HUES48 (cell line): ENCODE measurements at regions not wholly inside any gene's neighbourhood (a gene's known extent, or its start where the extent isn't known, plus 50 kb on each side); places are given as distances from the start of the nearest gene placed in this dataset.

Experiments
- H3K27ac ChIP-seq: one replicate; pipeline ENCODE4 v1.7.0; 2013; ENCODE audit warnings: low read depth, low read length, inconsistent platforms
- H3K27me3 ChIP-seq: 2 replicates; pipeline ENCODE4 v1.6.1; 2013; ENCODE audit warnings: mild to moderate bottlenecking, low read length; ENCODE audit not compliant: control insufficient read depth, insufficient read depth
- H3K36me3 ChIP-seq: 2 replicates; pipeline ENCODE4 v1.6.1; 2013; ENCODE audit warnings: low read length; ENCODE audit not compliant: control insufficient read depth, insufficient read depth
- H3K4me1 ChIP-seq: 2 replicates; pipeline ENCODE4 v1.6.1; 2013; ENCODE audit warnings: mild to moderate bottlenecking, low read length; ENCODE audit not compliant: control insufficient read depth, insufficient read depth
- H3K4me3 ChIP-seq: 2 replicates; pipeline ENCODE4 v1.5.1; 2013; ENCODE audit warnings: mild to moderate bottlenecking, low read depth, low read length
- H3K9ac ChIP-seq: 2 replicates; pipeline ENCODE4 v1.6.1; 2013; ENCODE audit warnings: mild to moderate bottlenecking, low read depth, low read length, moderate library complexity
- H3K9me3 ChIP-seq: 2 replicates; pipeline ENCODE4 v1.6.1; 2013; ENCODE audit warnings: low read length; ENCODE audit not compliant: control insufficient read depth, insufficient read depth

DNA sequence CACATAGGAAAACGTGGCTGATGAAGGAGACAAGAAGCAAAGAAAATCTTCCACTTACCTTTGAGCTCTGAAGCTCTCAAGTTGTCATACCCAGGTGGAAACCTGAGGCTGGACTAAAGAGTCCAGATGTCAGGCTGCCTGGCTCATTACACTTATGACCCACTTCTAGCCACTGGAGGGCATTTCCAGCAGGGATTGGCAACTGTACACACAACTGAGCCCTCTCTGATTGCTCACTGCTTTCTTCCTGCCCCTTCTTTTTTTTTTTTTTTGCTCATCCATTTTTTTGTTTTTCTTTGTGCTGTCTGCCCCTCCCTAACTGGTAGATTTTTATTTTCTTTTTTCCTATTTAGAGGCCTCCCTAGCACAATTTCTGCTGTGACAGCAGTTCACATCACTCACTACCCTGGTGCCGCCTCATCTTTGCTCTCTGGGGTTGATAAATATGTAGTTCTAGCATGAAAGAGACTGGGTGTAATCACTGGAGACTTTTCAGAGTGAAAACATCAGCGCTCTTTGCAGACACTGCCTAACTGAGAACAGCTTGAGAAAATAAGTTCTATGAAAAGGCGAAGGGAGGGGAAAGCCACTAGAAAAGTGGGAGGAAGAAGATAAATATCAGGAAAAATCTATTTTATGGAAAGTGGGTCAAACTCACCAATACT lies 334.5 kb downstream of the NUF2 start:
- Histone ChIP-seq H3K27ac (no peak overlapping the region), H3K9ac (no peak overlapping the region), H3K4me3 (no peak overlapping the region), H3K9me3 (no peaks in the 10 kb centered on the region), H3K36me3 (no peaks in the 10 kb centered on the region), H3K4me1 (0 out of 2 replicates have a peak, but pooled peaks cover 5% of the 10 kb centered on the region), H3K27me3 (no peaks in the 10 kb centered on the region)

DNA sequence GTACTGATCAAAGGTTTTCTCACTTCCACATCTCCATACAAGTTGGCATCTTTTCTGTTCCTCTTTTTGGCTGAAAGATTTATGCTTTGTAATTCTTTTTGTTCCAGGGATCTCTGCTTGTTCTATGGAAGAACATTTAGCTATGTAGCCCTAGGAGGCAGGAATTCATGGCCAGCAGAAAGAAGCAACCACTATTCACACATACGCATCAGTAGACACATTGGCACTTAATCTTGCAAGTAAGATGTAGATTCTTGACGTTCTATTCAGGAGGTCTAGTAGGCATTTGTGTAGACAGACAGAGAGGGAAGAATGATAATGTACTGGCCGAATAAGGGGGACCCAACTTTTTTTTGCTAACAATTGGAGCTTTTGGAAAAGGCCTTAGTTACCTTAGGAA lies 336.0 kb downstream of the NUF2 start:
- no peak overlapping the region for H3K9ac ChIP-seq
- no peaks in the 10 kb centered on the region for H3K9me3 ChIP-seq
- H3K4me3 ChIP-seq: no peak overlapping the region
- no peaks in the 10 kb centered on the region for H3K27me3 ChIP-seq
- no peaks in the 10 kb centered on the region for H3K4me1 ChIP-seq
- H3K36me3 ChIP-seq: no peaks in the 10 kb centered on the region
- no peak overlapping the region for H3K27ac ChIP-seq

DNA sequence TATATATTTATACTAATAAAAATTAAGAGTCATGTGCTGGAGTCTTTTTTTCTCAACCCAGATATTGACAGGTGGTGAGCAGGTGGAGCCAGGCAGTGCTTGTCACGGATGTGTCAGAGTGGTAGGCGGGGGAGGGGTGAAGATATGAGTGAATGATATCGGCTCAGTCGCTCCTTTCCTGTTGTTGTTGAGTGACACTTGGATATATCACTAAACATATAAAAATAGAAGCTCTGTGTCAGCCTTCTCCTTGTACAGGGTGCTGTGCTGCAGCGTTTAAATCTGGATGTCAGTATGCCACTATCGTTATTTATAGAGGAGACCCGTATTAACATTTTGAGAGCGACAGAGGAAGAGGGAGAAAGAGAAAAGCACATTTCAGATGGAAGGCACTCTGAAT lies 339.6 kb downstream of the NUF2 start:
- no peaks in the 10 kb centered on the region for H3K27me3 ChIP-seq
- H3K4me1 ChIP-seq: no peaks in the 10 kb centered on the region
- H3K9ac ChIP-seq: no peak overlapping the region
- H3K36me3 ChIP-seq: no peaks in the 10 kb centered on the region
- H3K9me3 ChIP-seq: no peaks in the 10 kb centered on the region
- H3K4me3 ChIP-seq: no peak overlapping the region
- no peak overlapping the region for H3K27ac ChIP-seq

DNA sequence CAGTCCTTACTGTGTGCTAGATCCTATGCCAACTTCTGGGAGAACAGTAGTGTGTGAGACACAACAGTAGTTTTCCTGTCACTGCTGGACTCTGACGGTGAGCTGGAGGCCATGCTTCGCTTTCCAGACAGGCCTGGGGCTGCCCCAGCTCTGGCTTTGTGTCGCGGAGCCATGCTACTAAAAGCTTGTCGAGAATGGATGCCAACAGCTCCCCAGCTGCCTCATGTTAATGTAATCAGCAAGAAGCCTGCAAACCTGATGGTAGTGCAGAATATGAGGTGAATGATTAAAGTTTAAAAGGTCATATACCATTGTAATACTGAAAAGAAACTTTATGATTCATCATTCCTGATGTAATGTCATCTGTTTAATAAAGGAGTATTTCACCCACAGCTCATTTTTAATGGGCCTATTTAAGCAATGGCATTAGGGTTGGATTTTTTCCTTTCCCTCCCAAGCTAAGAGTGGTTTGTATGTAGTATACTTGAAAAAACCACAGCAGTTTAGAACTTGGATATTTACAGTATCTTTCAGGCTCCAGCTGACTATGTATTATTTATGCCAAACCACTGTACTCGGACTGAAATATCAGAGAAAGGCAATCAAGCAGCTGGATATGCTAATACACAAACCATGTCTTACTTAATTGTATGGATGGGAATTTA lies 343.0 kb downstream of the NUF2 start:
- Histone ChIP-seq H3K27me3 (no peaks in the 10 kb centered on the region), H3K9me3 (no peaks in the 10 kb centered on the region), H3K36me3 (no peaks in the 10 kb centered on the region), H3K4me1 (no peaks in the 10 kb centered on the region), H3K27ac (no peak overlapping the region), H3K9ac (no peak overlapping the region), H3K4me3 (no peak overlapping the region)

DNA sequence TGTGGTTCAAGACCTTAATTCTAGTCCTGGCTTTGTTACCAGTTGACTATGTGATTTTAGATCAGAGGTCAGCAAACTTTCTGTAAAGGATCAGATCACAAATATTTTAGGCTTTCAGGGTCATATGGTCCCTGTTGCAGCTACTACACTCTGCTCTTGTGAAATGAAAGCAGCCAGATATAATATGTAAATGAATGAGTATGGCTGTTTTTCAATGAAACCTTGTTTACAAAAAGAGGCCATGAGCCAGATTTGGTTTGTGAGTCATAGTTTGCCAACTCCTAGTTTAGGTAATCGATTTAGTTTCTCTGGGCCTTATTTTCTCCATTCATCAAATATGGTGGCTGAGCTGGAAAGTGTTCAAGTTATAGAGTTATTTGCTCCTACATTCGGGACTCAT lies 346.7 kb downstream of the NUF2 start:
- no peaks in the 10 kb centered on the region for H3K4me1 ChIP-seq
- H3K9me3 ChIP-seq: no peaks in the 10 kb centered on the region
- no peak overlapping the region for H3K4me3 ChIP-seq
- no peak overlapping the region for H3K9ac ChIP-seq
- H3K27me3 ChIP-seq: no peaks in the 10 kb centered on the region
- no peak overlapping the region for H3K27ac ChIP-seq
- no peaks in the 10 kb centered on the region for H3K36me3 ChIP-seq

DNA sequence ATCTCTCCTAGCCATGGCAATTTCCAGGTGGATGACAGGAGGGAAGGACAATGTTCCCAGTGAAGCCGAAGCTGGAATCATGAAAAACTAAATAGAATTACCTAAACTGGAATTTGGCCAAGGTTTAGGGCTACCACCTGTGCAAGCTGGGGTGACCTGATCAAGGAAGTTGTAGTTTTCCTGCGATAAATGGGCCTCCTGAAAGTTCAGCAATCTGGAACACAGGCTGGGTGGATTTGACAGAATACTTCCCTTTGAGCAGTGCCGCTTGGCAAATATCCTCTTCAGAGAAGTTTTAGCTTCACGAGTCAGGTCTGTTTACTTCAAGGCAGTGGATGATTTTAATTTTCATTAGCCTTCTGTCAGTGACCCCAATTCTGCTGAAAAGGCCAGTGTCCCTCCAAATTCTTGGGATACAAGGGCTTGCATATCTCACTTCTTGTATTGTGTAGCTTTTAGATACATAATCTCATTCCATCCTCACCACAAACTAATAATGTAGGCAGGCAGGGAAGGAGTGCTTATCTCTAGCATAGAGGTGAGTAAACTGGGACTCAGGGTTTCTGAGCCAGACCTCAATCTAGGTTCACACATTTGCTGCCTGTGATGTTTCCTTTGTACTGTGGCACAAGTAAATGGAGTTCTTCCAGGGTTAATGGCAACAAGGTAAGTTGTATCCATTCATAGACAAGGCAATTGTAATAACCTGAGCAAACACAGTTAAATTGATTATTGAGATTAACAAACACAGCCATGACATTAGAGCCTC lies 349.4 kb downstream of the NUF2 start:
- H3K9me3 ChIP-seq: no peaks in the 10 kb centered on the region
- H3K4me3 ChIP-seq: no peak overlapping the region
- H3K27ac ChIP-seq: peak overlapping the region; percentile 23
- no peaks in the 10 kb centered on the region for H3K36me3 ChIP-seq
- no peak overlapping the region for H3K9ac ChIP-seq
- no peaks in the 10 kb centered on the region for H3K4me1 ChIP-seq
- no peaks in the 10 kb centered on the region for H3K27me3 ChIP-seq

DNA sequence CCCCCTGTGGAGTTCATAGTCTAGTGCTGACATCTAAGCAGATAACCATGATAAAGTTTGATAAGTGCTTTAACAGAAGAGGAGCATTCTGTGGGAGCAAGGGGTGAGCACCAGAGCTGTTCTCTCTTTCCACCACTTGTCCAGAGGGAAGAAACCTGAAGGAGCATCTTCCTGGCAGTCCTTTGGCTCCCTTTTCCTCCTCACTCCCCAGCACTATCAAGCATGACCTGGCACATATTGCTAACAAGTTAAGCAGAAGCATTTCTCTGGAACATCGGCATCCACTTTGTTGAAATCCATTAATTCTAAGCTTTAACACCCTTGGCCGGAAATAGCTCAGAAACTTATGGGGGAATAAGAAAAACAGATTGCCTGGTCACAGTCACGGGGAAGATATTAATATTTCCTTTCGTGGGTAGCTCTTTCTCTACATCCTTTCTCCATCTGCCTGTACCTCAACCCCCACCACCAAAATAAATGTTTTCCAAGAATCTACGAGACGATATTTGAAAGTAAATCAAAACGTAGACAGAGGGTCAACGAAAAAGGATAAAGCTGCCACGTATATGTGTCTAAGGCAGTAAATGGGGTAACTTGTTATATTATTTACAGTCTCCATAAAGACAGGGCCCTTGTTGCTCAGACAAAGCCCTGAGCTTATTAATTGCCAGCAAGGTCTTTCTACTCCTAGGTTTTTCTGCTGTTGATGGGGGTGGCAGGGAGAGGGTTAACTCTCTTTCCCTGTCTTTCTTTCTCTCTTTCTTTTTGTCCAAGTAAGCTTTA lies 351.4 kb downstream of the NUF2 start:
- no peak overlapping the region for H3K9ac ChIP-seq
- no peak overlapping the region for H3K4me3 ChIP-seq
- no peaks in the 10 kb centered on the region for H3K9me3 ChIP-seq
- H3K4me1 ChIP-seq: no peaks in the 10 kb centered on the region
- H3K36me3 ChIP-seq: no peaks in the 10 kb centered on the region
- H3K27ac ChIP-seq: no peak overlapping the region
- H3K27me3 ChIP-seq: no peaks in the 10 kb centered on the region

DNA sequence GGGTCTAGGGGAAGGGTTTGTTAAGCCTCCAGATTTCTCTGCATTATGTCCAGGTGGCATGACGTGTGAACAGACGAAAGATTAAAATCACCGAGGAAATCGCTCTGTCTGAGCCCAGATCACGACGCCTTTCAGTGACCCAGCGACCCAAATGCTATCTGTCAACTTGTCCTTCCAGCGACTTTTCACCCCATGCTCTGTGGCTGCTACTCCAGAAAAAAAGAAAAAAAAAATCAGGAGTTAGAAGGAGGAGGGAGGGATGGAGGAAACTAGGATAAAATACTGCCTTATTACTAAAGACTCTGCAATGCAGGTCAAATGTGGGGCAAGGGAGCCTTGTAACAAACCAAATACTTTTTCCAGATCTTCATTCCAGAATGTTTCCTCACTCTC lies 352.0 kb downstream of the NUF2 start:
- Histone ChIP-seq H3K27me3 (no peaks in the 10 kb centered on the region), H3K9ac (no peak overlapping the region), H3K27ac (no peak overlapping the region), H3K4me1 (no peaks in the 10 kb centered on the region), H3K9me3 (no peaks in the 10 kb centered on the region), H3K4me3 (no peak overlapping the region), H3K36me3 (no peaks in the 10 kb centered on the region)

DNA sequence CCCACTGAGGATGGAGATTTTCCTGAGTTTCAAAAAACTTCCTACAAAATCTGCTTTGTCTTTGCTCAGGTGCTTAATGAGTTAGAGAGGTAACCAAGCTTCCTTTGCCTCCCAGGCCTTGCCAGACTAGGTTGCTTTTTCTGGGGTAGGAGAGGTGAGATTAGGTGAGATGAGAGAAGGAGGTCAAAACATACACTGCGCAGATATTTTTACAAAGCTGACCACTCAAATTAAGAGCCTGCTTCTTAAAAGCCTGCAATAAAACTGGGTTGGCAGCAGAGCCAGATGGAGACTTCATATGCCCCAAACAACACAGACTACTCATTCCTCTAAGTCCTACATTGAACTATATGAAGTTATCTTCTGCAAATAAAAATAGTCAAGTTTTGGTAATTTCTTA lies 352.5 kb downstream of the NUF2 start:
- no peaks in the 10 kb centered on the region for H3K4me1 ChIP-seq
- no peak overlapping the region for H3K9ac ChIP-seq
- H3K9me3 ChIP-seq: no peaks in the 10 kb centered on the region
- no peaks in the 10 kb centered on the region for H3K27me3 ChIP-seq
- H3K27ac ChIP-seq: no peak overlapping the region
- H3K4me3 ChIP-seq: no peak overlapping the region
- H3K36me3 ChIP-seq: no peaks in the 10 kb centered on the region

DNA sequence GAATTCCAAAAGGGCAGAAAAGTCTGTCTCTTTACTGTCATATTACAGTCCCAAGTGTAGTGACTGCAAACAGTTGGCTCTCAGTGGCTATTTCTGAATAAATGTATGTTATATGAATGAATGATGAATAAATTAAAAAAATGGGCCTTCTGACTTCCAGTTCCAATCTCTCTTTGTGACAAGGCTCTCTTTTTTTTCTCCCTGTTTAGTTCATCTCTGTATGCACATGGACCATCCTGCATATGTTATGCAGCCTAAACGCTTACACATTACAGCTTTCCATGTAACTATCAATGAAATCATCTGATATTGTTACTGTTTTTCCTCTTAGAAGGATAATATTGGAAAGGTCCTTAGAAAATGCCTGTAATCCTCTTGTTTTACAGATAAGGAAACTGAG lies 363.0 kb downstream of the NUF2 start:
- H3K4me1 ChIP-seq: no peaks in the 10 kb centered on the region
- H3K9me3 ChIP-seq: peaks cover 8% of the 10 kb centered on the region
- no peaks in the 10 kb centered on the region for H3K36me3 ChIP-seq
- no peak overlapping the region for H3K9ac ChIP-seq
- H3K27ac ChIP-seq: no peak overlapping the region
- H3K4me3 ChIP-seq: no peak overlapping the region
- H3K27me3 ChIP-seq: no peaks in the 10 kb centered on the region
